Liver (tissue), 3 donors: ENCODE measurements at regions not wholly inside any gene's neighbourhood (a gene's known extent, or its start where the extent isn't known, plus 50 kb on each side); places are given as distances from the start of the nearest gene placed in this dataset.

Source experiments
- EGR1 ChIP-seq, 2 donors: IDR thresholded peaks; 2 replicates each; pipeline ENCODE4 v1.6.1; 2016 to 2018; ENCODE audit warnings: antibody characterized with exemption in 2 of 2, low read depth in 2 of 2
- RAD21 ChIP-seq, 2 donors: IDR thresholded peaks; 2 replicates each; pipeline ENCODE4 v1.6.1; 2016; ENCODE audit warnings: antibody characterized with exemption in 2 of 2, mild to moderate bottlenecking in 2 of 2
- SP1 ChIP-seq: IDR thresholded peaks from 2 replicates; pipeline ENCODE4 v1.6.1; 2018; ENCODE audit warnings: antibody characterized with exemption, mild to moderate bottlenecking
- TAF1 ChIP-seq: conservative IDR thresholded peaks from 2 replicates; pipeline ENCODE4 v1.6.1; 2016; ENCODE audit warnings: antibody characterized with exemption, mild to moderate bottlenecking
- TF ChIP-seq, protein P1 (sequence below): fragments of 150-350 bp; IDR thresholded peaks from 2 replicates; pipeline ENCODE4 v1.5.1; 2017; ENCODE audit warnings: improper control_type of control experiment, low read depth, low read length; ENCODE audit not compliant: missing input control
- TF ChIP-seq, protein P2 (sequence below): IDR thresholded peaks from 2 replicates; pipeline ENCODE4 v1.6.1; 2016; ENCODE audit warnings: antibody characterized with exemption
- TF ChIP-seq, protein P3 (sequence below): IDR thresholded peaks from 2 replicates; pipeline ENCODE4 v1.6.1; 2016; ENCODE audit warnings: antibody characterized with exemption, mild to moderate bottlenecking
- TF ChIP-seq, protein P4 (sequence below): IDR thresholded peaks from 2 replicates; pipeline ENCODE4 v1.6.1; 2016; ENCODE audit warnings: antibody characterized with exemption
- TF ChIP-seq, protein P5 (sequence below): IDR thresholded peaks from 2 replicates; pipeline ENCODE4 v1.6.1; 2016; ENCODE audit warnings: antibody characterized with exemption
- donor health status: healthy.
- donor health status: healthy.

DNA sequence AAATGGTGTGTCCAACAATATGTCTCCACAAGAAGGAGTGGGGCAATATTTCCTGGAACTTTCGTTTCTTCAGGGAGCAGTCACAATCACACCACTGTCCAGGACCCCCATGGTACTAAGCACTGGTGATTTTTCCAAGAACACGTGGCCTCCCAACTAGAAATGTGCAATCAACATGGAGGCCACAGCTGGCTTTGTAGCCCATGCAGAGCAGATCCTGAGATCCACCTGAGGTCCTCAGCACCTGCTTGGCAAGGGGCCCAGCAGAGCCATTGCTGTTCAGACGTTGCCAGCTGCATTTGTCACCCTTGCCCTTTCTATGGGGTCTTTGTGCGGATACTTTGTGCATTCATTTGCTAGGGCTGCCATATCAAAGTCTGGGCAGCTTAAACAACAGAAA, 334.5 kb upstream of the IRX4 start:
- no peak for TF ChIP-seq SP1
- TF ChIP-seq TAF1 = no peak
- TF ChIP-seq RAD21 (IDR thresholded peaks at IDR 0.05) = no peak
- TF ChIP-seq, protein P1, sequence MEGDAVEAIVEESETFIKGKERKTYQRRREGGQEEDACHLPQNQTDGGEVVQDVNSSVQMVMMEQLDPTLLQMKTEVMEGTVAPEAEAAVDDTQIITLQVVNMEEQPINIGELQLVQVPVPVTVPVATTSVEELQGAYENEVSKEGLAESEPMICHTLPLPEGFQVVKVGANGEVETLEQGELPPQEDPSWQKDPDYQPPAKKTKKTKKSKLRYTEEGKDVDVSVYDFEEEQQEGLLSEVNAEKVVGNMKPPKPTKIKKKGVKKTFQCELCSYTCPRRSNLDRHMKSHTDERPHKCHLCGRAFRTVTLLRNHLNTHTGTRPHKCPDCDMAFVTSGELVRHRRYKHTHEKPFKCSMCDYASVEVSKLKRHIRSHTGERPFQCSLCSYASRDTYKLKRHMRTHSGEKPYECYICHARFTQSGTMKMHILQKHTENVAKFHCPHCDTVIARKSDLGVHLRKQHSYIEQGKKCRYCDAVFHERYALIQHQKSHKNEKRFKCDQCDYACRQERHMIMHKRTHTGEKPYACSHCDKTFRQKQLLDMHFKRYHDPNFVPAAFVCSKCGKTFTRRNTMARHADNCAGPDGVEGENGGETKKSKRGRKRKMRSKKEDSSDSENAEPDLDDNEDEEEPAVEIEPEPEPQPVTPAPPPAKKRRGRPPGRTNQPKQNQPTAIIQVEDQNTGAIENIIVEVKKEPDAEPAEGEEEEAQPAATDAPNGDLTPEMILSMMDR = no peak
- no peak for TF ChIP-seq EGR1 (IDR thresholded peaks at IDR 0.05; ENCODE audit: low read depth in 2 of 2)
- TF ChIP-seq, protein P2, sequence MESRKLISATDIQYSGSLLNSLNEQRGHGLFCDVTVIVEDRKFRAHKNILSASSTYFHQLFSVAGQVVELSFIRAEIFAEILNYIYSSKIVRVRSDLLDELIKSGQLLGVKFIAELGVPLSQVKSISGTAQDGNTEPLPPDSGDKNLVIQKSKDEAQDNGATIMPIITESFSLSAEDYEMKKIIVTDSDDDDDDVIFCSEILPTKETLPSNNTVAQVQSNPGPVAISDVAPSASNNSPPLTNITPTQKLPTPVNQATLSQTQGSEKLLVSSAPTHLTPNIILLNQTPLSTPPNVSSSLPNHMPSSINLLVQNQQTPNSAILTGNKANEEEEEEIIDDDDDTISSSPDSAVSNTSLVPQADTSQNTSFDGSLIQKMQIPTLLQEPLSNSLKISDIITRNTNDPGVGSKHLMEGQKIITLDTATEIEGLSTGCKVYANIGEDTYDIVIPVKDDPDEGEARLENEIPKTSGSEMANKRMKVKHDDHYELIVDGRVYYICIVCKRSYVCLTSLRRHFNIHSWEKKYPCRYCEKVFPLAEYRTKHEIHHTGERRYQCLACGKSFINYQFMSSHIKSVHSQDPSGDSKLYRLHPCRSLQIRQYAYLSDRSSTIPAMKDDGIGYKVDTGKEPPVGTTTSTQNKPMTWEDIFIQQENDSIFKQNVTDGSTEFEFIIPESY = no peak
- TF ChIP-seq, protein P3, sequence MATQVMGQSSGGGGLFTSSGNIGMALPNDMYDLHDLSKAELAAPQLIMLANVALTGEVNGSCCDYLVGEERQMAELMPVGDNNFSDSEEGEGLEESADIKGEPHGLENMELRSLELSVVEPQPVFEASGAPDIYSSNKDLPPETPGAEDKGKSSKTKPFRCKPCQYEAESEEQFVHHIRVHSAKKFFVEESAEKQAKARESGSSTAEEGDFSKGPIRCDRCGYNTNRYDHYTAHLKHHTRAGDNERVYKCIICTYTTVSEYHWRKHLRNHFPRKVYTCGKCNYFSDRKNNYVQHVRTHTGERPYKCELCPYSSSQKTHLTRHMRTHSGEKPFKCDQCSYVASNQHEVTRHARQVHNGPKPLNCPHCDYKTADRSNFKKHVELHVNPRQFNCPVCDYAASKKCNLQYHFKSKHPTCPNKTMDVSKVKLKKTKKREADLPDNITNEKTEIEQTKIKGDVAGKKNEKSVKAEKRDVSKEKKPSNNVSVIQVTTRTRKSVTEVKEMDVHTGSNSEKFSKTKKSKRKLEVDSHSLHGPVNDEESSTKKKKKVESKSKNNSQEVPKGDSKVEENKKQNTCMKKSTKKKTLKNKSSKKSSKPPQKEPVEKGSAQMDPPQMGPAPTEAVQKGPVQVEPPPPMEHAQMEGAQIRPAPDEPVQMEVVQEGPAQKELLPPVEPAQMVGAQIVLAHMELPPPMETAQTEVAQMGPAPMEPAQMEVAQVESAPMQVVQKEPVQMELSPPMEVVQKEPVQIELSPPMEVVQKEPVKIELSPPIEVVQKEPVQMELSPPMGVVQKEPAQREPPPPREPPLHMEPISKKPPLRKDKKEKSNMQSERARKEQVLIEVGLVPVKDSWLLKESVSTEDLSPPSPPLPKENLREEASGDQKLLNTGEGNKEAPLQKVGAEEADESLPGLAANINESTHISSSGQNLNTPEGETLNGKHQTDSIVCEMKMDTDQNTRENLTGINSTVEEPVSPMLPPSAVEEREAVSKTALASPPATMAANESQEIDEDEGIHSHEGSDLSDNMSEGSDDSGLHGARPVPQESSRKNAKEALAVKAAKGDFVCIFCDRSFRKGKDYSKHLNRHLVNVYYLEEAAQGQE = no peak
- TF ChIP-seq, protein P4, sequence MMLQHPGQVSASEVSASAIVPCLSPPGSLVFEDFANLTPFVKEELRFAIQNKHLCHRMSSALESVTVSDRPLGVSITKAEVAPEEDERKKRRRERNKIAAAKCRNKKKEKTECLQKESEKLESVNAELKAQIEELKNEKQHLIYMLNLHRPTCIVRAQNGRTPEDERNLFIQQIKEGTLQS = no peak
- TF ChIP-seq, protein P5, sequence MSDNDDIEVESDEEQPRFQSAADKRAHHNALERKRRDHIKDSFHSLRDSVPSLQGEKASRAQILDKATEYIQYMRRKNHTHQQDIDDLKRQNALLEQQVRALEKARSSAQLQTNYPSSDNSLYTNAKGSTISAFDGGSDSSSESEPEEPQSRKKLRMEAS = no peak
